Lung (tissue), 11 donors: ENCODE measurements at regions not wholly inside any gene's neighbourhood (a gene's known extent, or its start where the extent isn't known, plus 50 kb on each side); places are given as distances from the start of the nearest gene placed in this dataset.

Experiments used
- ATAC-seq: fragments of 200-7000 bp; cut with Tn5 transposase; one replicate; pipeline ENCODE4 v1.9.1; 2020; ENCODE audit warnings: moderate number of reproducible peaks; ENCODE audit not compliant: insufficient read depth, low FRiP score
- DNase-seq, 3 donors: peaks; one replicate each; pipeline ENCODE4 v3.0.0-alpha.2; 2013 to 2017
- H3K27ac ChIP-seq, 2 donors: one replicate each; pipeline ENCODE4 v1.5.1; 2013; ENCODE audit warnings: mild to moderate bottlenecking in 2 of 2, moderate library complexity in 2 of 2, control low read depth in 1 of 2, inconsistent platforms in 1 of 2, low read depth in 1 of 2, low read length in 1 of 2
- H3K27me3 ChIP-seq, 3 donors: one replicate each; pipeline ENCODE4 v1.5.1; 2013; ENCODE audit warnings: low read length in 2 of 3; ENCODE audit not compliant: control insufficient read depth in 3 of 3, insufficient read depth in 3 of 3
- H3K36me3 ChIP-seq, 4 donors: one replicate each; pipeline ENCODE4 v1.5.1; 2013; ENCODE audit warnings: low read length in 4 of 4, mild to moderate bottlenecking in 1 of 4, moderate library complexity in 1 of 4; ENCODE audit not compliant: control insufficient read depth in 4 of 4, insufficient read depth in 4 of 4
- H3K4me1 ChIP-seq, 5 donors: one replicate each; pipeline ENCODE4 v1.5.1; 2013; ENCODE audit warnings: low read length in 5 of 5, mild to moderate bottlenecking in 2 of 5, moderate library complexity in 1 of 5; ENCODE audit not compliant: control insufficient read depth in 5 of 5, insufficient read depth in 5 of 5
- H3K4me3 ChIP-seq: one replicate; pipeline ENCODE4 v1.5.1; 2013; ENCODE audit warnings: mild to moderate bottlenecking, control low read depth, moderate library complexity
- H3K9ac ChIP-seq, 2 donors: one replicate each; pipeline ENCODE4 v1.5.1; 2013; ENCODE audit warnings: low read length in 2 of 2, control low read depth in 1 of 2; ENCODE audit not compliant: insufficient read depth in 1 of 2
- H3K9me3 ChIP-seq, 4 donors: one replicate each; pipeline ENCODE4 v1.5.1; 2013; ENCODE audit warnings: low read length in 3 of 4, mild to moderate bottlenecking in 1 of 4, moderate library complexity in 1 of 4; ENCODE audit not compliant: control insufficient read depth in 4 of 4, insufficient read depth in 3 of 4
- WGBS, 2 donors: extraction: QIAGEN DNeasy Blood & Tissue Kit; methylation state at CpG; one replicate each; pipeline ENCODE4 v1.1.7; 2013; 5-methylcytosine and 5-hydroxymethylcytosine counted together
- TF ChIP-seq, protein P1 (sequence below): IDR thresholded peaks from 2 replicates; pipeline ENCODE4 v1.5.1; 2012; ENCODE audit warnings: mild to moderate bottlenecking; ENCODE audit errors: control extremely low read depth, extremely low read depth
- donor health status: control.
- donor health status: control.
- donor health status: Bipolar disorder and iron deficiency.
- donor health status: healthy.
- donor health status: DM: yes; HTN: yes; CAD: no.

DNA sequence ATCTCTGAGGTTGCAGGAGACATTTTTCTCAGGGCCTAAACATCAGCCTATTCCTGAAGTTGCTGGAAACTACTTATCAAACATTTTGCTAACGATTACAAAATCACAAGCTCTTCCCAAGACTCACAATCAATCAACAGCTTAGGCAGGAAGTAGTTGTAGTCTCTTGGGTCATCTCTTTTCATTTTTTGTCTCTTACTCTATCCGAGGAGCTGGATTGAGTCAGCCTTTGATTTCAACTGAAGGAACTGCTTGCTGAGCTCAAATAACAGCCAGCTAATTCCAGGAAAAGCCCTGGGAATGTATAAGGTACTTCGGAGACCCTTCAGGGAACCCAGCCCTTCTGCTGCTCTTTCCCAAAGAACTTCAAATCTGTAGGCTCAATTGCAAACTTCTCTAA, 398.9 kb downstream of the PLK2 start:
- H3K27ac ChIP-seq: no peak overlapping the region
- H3K36me3 ChIP-seq: no peaks in the 10 kb centered on the region
- ATAC-seq (no peak), DNase-seq (peak in 1 of 3 donors; percentile 31)
- H3K9ac ChIP-seq: no peak overlapping the region
- peaks cover 0 to 5% (median 3%) of the 10 kb centered on the region in 5 donors for H3K4me1 ChIP-seq
- 58 to 62% methylated on average over 3 of the region's 3 CpGs for WGBS, 2 donors
- H3K9me3 ChIP-seq: peaks cover 0 to 3% (median 0%) of the 10 kb centered on the region in 4 donors
- no peaks in the 10 kb centered on the region for H3K27me3 ChIP-seq
- no peak overlapping the region for H3K4me3 ChIP-seq
- TF ChIP-seq, protein P1, sequence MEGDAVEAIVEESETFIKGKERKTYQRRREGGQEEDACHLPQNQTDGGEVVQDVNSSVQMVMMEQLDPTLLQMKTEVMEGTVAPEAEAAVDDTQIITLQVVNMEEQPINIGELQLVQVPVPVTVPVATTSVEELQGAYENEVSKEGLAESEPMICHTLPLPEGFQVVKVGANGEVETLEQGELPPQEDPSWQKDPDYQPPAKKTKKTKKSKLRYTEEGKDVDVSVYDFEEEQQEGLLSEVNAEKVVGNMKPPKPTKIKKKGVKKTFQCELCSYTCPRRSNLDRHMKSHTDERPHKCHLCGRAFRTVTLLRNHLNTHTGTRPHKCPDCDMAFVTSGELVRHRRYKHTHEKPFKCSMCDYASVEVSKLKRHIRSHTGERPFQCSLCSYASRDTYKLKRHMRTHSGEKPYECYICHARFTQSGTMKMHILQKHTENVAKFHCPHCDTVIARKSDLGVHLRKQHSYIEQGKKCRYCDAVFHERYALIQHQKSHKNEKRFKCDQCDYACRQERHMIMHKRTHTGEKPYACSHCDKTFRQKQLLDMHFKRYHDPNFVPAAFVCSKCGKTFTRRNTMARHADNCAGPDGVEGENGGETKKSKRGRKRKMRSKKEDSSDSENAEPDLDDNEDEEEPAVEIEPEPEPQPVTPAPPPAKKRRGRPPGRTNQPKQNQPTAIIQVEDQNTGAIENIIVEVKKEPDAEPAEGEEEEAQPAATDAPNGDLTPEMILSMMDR: no peak

DNA sequence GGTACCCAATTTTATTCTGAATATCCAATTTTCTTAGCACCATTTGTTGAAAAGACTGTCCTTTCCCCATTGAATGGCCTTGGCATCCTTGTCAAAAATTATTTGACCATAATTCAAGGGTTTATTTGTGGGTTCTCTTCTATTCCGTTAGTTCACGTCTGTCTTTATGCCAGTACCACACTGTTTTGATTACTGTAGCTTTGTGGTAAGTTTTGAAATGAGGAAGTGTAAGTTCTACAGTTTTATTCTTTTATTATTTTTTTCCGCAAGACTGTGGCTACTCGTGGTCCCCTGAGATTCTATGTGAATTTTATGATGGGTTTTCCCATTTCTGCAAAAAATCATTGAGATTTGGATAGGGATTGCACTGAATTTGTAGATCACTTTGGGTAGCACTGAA, 402.6 kb downstream of the PLK2 start:
- ATAC-seq (no peak), DNase-seq (no peak)
- Histone ChIP-seq H3K27me3 (no peaks in the 10 kb centered on the region), H3K9ac (no peak overlapping the region), H3K9me3 (peaks cover 0 to 3% (median 0%) of the 10 kb centered on the region in 4 donors), H3K4me3 (no peak overlapping the region), H3K36me3 (no peaks in the 10 kb centered on the region), H3K27ac (no peak overlapping the region), H3K4me1 (peaks cover 0 to 5% (median 3%) of the 10 kb centered on the region in 5 donors)
- TF ChIP-seq, protein P1: no peak
- 93 to 95% methylated on average over 4 of the region's 4 CpGs for WGBS, 2 donors

DNA sequence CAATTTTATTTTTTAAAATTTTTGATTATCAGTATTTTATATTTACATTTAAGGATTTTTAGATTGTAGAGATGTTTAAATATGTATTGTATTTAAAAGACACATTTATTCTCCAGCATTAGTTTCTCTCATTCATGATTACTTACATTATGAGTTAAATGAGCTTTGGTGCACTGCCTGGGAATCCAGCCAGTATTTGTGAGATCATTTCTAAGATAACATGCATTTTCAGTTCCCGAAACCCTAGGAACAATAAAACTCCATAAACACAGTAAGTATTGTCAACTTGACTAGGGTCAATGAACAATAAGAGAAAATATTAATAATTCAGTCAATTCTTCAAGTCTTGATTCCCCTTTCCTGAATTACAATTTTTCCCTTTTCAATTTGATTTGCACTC, 403.3 kb downstream of the PLK2 start:
- Histone ChIP-seq H3K27ac (no peak overlapping the region), H3K36me3 (no peaks in the 10 kb centered on the region), H3K9ac (no peak overlapping the region), H3K9me3 (peaks cover 0 to 3% (median 0%) of the 10 kb centered on the region in 4 donors), H3K27me3 (no peaks in the 10 kb centered on the region), H3K4me1 (peaks cover 0 to 5% (median 3%) of the 10 kb centered on the region in 5 donors), H3K4me3 (no peak overlapping the region)
- DNase-seq (no peak), ATAC-seq (no peak)
- TF ChIP-seq, protein P1: no peak
- WGBS, 2 donors: 47 to 68% methylated on average over 1 of the region's 1 CpG

DNA sequence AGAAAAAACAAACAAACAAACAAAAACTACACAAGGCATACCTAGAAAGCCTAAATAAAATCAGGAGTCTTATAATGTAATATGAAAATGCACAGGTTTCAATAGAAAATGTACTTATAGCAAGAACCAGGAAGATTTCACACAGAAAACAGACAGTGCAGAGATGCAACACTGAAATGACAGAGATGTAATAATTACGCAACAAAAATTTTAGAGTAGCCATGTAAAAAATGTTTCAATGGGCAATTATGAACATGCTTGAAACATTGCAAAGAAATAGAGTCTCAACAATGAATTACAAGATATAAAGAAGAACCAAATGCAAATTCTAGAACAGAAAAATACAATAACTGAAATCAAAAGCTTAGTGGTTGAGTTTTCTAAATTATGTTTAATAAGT, 405.9 kb downstream of the PLK2 start:
- peaks cover 0 to under 1% (median 0%) of the 10 kb centered on the region in 5 donors for H3K4me1 ChIP-seq
- H3K9ac ChIP-seq: no peak overlapping the region
- peaks cover 0 to 3% (median 0%) of the 10 kb centered on the region in 4 donors for H3K9me3 ChIP-seq
- H3K4me3 ChIP-seq: no peak overlapping the region
- TF ChIP-seq, protein P1: no peak
- WGBS, 2 donors: 98 to 100% methylated on average over 1 of the region's 1 CpG
- H3K36me3 ChIP-seq: no peaks in the 10 kb centered on the region
- DNase-seq: no peak
- H3K27ac ChIP-seq: no peak overlapping the region
- H3K27me3 ChIP-seq: no peaks in the 10 kb centered on the region
- ATAC-seq: no peak
